GM18520 (cell line): ENCODE measurements at regions not wholly inside any gene's neighbourhood (a gene's known extent, or its start where the extent isn't known, plus 50 kb on each side); places are given as distances from the start of the nearest gene placed in this dataset.

ENCODE experiments used
- ATAC-seq: cut with Tn5 transposase; IDR thresholded peaks from one replicate; pipeline ENCODE4 v1.9.1; 2021; ENCODE audit not compliant: unreplicated experiment

DNA sequence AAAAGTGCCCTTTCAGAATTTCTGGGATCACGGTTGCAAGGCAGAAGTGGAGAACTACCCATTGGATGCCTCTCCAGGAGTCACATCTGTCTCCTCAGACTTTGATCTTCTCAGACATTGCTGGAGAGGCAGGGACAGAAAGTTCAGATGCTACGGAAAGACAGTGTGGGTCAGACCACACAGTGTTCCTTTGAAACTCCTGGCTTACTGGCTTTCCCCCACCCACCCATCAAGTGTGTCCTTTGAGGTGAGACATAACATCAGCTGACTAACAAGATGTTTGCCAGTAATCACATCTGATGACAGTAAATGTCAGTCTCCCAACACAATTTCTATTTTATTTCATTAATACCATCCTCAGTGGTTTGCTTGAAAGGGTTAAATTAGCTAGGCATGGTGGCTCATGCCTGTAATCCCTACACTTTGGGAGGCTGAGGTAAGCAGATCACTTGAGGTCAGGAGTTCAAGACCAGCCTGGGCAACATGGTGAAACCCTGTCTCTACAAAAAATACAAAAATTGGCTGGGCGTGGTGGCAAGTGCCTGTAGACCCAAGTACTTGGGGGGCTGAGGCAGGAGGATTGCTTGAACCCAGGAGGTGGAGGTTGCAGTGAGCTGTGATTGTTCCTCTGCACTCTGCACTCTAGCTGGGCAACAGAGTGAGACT, 67.2 kb upstream of the SNX9 start:
- ATAC-seq, result no peak

DNA sequence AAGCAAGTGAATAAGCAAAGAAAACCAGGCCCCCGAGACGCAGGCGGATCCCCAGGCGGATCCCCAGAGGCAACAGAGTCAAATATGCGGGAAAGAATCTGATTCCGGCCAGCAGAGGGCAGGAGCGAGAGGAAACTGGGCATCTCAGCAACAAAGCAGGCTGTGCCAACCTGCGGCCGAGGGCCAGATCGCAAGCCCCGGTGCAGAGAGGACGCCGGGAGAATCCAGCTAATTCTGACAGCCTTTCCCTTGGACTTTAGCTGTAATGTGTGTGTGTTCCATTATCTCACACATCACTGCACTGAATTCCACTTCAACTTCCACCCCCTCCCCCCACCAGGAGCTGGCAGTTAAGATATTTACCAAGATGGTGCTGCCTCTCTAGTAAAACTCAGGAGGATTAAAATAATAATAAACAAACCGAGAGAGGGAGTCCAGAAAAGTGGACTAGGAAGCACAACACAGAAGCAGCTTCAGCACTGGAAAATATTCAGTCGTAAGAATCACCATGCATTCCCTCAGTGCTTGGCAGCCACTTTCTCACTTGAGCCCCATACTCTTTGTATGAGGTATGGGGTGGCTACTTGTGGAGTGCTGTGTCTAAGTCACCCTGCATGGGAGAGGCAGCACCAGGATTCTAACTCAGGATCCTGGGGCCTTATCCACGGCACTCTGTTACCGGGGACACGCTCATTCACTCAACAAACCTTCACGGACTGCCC, 66.2 kb upstream of the SNX9 start:
- no peak for ATAC-seq

DNA sequence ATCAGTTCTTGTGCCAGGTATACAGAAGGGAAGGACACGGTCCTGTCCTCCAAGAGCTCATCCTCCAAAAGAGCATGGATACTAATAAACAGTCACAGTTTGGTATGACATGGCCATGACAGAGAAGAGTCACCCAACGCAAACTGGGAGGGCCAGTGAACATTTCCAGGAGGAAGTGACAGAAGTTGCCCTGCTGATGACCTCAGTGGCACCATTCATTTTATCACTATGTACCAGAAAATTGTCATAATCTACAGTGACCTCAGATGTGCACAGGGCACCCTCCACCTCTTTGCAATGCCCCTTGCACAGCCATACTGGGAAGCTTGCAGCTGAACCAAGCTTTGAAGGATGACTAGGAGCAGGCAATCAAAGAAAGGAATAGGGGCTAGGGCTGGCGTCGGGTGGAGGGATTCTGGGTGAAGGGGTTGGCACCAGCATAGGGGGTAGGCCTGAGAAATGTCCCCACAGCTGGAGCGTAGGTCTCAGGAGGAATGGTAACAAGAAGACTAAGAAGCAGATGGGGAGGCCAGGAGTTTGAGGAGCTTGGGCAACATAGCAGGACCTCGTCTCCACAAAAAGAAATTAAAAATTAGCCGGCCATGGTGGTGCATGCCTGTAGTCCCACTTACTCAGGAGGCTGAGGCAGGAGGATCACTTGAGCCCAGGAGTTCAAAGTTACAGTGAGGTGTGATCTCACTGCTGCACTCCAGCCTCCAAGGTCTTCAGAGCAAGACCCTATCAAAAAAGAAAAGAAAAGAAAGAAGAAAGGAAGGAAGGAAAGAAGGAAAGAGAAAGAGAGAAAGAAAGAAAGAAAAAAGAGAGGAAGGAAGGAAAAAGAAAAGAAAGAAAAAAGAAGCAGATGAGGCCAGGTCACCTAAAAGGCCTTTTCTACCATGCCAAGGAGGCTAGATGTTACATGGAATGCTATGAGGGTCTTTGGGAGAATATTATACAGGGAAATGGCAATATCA, 65.3 kb upstream of the SNX9 start:
- no peak for ATAC-seq

GRCh38 chr6:157758516-157759023, 64.5 kb upstream of the SNX9 start:
- ATAC-seq, result no peak

- ATAC-seq, result no peak
These were observed 64.0 kb upstream of the SNX9 start for GRCh38 chr6:157759028-157759427.

DNA sequence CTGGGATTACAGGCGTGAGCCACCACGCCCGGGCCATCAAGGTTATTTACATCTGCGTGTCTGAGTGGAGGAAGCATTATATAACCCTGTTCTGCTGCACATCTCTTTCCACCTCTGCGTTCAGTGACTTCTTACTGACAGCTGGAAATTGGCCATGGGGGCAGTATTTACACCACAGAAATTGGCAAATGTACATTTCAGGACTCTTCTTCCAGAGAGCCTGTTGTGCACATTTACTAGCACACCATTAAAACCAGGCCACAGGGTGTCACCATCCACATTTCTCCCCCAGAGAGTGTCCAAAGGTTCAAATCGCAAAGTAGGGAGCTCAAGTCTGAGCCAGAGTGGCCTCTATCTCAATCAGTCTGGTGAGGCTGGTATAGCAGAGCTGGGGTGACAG, 62.9 kb upstream of the SNX9 start:
- no peak for ATAC-seq

DNA sequence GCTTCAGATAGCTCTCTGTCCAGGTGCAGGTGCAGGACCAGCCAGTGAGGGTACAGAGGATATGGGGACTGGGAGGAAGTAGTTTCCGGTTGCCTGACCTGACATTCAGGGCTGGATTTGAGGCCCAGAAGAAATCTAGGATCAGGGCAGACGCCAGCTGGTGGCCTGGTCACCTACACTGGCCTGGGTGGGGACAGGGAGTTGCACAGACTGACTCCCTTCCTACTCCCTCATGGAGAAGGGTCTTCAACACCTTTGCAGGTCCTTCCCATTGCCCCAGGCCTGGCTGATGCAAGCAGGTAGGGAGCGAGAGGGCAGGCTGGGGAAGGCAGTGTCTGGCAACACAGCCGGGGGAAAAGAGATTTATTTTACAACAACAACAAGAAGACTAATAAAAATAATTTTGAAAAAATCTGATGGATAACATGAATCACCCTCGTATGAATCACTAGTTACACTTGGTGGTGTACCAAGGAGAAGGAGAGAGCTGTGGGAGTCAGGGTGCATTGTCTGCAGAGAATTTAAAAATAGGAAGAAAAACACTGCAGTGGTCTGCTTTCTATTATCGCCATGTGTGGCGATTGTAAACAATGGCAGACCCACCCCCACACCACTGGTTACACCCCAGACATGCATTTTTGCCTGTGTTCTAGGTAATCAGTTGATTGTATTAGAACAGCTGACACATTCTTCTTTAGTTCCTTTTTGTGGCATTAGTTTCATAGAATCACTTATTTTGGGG, 62.3 kb upstream of the SNX9 start:
- no peak for ATAC-seq

GRCh38 chr6:157761331-157761921, 61.6 kb upstream of the SNX9 start:
- ATAC-seq, result peak; percentile 34

DNA sequence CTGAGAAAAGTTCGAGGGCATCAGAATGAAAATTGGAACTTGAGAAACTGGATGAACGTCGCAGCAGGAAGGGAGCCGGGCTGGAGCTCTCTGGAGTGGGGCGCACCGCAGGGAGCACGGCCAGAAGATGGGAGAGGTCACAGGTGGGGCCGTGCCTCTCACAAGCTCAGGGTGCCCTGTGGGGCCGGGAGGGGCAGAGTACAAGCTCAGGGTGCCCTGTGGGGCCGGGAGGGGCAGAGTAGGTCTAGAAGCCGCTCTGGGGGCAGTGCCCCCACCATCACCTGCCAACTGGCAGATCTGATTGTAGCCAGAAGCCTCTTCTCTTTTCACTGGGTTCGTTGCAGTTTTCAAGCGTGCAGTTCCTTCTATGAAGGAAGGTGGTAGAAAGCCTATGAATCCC, 61.1 kb upstream of the SNX9 start:
- no peak for ATAC-seq

DNA sequence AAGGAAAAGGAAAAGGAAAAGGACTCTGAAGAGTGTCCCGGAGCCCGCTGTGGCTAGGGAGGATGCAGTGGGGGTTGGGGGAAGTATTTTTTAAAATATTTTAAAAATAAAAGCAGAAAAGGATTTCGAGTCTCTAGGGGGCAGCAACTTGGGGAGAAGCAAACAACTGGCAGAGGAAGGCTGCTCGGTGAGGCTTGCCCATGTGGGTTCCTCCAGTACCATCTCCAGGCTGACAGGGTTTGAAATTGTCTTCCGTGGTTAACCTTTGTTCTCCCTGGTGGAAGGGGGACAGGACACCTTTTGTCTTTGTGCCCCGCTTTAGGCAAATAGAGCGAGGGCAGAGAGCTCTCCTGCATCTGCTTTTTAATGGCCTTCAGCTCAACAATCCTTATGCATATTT, 60.4 kb upstream of the SNX9 start:
- no peak for ATAC-seq

- ATAC-seq, result no peak
These were observed 59.7 kb upstream of the SNX9 start for GRCh38 chr6:157763129-157763903.

DNA sequence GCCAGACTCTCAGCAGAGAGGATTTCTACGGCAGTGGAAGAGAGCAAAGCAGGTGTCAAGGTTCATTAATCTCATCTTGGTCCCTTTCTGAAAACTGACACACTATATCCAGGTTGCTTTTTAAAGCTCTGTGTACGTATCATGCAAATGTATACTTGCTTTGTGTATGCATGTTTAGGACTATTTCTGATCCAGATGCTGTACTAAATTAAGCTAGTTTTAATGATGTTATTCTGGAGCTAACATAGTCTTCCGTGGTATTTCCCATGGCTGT, 59.2 kb upstream of the SNX9 start:
- no peak for ATAC-seq

DNA sequence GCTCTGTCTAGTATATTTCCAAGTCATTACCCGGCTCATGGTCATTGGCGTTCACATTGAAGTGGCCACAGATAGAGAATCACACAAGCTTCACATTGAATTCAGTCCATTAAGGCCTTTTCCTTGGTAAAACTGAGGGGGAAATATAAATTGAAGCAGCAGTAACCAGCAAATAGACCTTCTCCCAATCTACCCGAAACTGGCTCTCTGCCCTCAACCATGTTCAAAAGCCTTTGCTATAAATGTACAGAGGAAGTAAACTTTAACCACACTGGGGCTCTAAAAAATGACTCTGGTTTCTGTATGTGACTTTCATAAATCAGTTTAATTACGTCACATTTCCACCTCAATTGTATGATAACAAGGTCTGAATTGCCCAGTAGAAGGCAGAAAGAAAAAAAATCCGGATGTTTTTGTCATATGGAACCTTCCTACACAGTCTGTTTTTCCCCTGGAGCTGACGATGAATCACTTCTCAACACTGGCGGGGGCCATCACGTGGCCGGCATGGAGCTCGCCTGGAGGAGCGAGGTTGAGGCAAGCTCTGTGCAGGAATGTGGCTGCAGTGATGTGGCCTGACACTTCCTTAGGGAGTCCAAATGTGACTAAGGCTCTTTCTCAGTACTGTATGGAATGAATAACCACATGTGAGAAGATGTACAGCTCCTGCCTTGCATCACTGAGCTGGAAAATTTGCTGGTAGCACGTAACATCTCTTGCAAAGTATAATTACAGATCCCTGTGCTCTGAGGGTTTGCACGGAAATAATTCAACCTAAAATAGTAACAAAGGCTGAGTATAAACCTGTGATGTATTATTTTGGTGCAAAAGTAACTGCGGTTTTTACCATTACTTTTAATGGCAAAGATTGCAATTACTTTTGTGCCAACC, 58.6 kb upstream of the SNX9 start:
- ATAC-seq, result peak; percentile 44

- ATAC-seq, result no peak
These were observed 55.9 kb upstream of the SNX9 start for GRCh38 chr6:157766901-157767774.

- ATAC-seq, result no peak
These were observed 55.3 kb upstream of the SNX9 start for GRCh38 chr6:157767775-157768156.

GRCh38 chr6:157768304-157768703, 54.7 kb upstream of the SNX9 start:
- ATAC-seq, result peak; percentile 30

- no peak for ATAC-seq
These were observed 54.0 kb upstream of the SNX9 start for GRCh38 chr6:157768863-157769551.
